T follicular helper cell (primary cell): ENCODE measurements at regions not wholly inside any gene's neighbourhood (a gene's known extent, or its start where the extent isn't known, plus 50 kb on each side); places are given as distances from the start of the nearest gene placed in this dataset.

Experiments
- DNase-seq: peaks from one replicate; pipeline ENCODE4 v3.0.0-alpha.2; 2020; ENCODE audit warnings: low read depth

GRCh38 chr17:72426321-72426720 lies 305.5 kb downstream of the SOX9 start:
- DNase-seq, result no peak

DNA sequence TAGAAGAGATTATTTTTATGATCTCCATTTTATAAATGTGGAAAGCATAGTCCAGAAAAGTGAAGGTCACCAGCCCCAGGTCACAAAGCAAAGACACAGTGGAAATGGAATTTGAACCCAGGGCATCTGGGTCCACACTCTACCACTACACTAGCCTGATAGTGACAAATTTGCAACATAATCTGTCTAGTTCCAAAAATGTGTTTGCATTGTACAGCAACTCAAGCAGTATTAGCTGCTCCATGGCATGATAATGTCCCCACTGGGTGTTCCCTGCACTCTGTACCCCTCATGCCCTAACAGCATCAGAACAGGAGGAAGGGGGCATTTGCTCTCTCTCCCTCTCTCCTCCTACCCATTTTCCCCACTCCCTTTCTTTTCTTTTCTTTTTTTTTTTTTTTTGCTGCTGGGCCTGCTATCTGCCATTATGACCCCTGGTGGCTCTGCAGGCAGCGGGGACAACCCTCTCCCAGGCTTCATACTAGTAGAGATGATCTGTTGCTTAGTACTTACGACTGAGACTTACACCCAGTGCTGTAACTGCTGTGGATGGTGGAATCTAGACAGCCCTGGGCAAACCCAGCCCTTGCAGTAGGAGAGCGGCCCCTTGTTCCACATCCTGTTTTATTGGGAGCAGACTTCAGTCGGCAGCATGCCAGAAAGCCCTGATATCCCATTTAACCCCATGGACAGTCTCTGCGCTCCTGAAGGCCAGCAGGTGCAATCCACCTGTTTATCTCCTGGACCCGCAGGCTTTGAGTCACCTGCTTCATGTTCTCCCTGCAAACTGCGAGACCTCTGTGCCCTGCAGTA lies 306.3 kb downstream of the SOX9 start:
- no peak for DNase-seq

- DNase-seq, result no peak
These were observed 306.9 kb downstream of the SOX9 start for GRCh38 chr17:72427761-72428109.

GRCh38 chr17:72429066-72429638 lies 308.3 kb downstream of the SOX9 start:
- DNase-seq, result no peak

DNA sequence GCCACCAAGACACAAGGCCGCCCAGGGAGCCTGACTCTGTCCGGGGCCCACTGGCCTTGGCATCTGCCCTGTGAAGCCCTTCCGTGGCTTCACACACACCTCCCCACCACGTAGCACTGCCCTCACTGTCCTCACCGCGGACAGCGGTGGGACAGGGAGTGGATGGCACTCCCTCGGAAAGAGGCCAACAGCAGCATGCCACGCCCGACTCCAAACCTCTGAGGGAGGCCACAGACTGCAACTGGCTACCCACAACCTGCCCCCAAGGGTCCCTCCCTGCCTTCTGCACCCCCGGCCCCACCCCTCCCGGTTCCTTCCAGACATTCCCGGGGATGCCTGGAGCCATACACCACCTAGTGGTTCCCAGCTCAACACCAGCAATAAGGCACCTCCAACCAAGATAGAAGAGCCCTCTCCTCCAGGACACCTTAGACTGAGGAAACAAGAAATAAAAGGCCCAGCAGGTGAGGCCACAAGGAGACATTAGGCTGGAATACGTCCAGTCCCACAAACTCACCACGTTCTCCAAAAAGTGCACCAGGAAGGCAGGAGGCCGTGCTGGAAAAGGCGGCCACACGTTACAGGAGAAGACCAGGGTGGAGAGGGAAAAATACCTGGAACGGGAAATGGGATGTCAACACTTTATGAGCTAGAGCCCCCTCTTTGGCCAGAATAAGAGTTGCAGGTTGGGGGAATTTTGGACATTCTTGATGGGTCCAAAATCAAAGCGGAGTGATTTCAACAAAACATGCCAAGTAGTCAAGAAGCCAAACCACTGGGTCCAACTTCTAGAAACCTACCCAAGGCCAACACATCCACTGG lies 310.0 kb downstream of the SOX9 start:
- DNase-seq, result no peak

DNA sequence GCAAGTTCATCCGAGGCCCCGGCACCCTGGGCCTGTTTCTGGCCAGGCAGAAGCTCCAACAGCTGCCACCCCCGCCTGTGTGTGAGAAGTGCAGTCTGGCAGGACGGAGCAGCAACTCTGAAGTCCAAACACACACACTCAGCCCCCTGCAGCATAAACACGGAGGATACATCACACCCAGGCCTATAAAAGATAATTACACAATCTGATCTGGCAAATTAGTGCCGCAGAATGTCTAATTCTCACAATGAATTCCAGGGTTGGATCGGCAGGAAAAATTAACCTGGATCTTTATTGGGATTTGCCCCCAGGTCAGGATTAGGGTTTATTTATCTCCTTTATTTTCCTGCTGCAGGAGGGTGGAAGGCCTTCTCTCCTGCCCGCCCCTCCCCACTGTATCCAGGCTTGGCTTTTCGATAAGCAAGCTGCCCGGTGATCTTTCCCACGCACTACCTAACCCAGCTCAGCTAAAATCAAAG lies 311.4 kb downstream of the SOX9 start:
- no peak for DNase-seq

- DNase-seq, result no peak
These were observed 312.1 kb downstream of the SOX9 start for GRCh38 chr17:72432881-72433280.

- DNase-seq, result no peak
These were observed 313.0 kb downstream of the SOX9 start for GRCh38 chr17:72433797-72434196.

GRCh38 chr17:72434581-72434980 lies 313.8 kb downstream of the SOX9 start:
- DNase-seq, result no peak

DNA sequence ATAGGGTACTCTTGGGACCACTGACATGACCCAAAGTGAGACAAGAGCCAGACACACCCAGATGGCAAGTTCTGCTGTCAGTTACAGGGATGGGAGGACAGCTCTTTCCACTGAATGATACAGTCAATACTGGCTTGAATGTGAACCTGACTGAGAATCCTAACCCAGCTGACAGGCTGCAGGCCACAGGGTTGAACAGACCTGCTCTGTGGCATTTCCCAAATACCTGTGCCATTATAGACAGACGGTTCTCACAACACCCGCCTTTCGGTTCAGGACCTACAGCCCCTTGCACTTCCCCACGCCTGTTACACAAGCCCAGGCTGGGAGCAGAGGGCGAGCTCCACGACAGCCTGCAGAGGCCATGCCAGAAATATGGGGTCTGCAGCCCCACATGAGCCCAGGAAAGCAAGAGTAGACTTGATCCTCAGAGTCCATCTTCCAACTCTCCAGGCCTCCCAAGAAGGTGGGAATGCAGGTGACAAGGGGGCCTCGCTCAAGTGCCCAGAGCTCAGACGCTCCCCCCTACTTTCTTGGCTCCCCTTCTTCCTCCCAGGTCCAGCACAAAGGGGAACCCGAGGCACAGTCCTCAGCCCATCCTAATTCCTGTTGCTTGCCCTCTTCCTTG lies 314.3 kb downstream of the SOX9 start:
- DNase-seq, result no peak

- DNase-seq, result no peak
These were observed 318.0 kb downstream of the SOX9 start for GRCh38 chr17:72438783-72439182.

DNA sequence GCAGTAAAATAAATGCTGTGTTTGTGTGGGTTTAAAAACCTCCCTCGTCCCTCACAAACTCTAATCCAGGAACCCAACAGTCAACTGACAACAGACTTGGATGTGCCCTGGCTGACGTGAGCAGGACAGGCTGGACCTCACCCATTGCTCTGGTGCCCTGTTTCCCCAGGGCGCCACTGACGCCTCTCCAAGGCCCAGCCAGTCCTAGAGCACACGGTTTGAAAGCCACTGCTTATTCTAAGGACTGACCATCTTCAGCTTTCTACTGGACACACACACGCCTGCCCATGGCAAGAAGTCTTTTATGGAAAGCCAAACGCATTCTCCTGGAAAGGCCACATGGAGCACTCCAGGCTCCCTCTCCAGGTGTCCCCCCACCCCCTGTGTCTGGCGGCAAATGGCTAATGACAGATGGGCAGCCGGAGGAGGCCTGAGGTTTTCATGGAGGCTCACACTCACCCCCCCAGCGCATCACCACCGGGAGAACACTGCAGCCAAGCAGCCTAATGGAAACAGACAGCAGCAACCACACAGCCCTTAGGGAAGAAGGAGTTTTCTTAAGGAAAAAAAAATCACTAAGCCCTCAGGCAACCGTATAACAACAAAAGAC lies 319.2 kb downstream of the SOX9 start:
- DNase-seq, result no peak

- DNase-seq, result no peak
These were observed 320.1 kb downstream of the SOX9 start for GRCh38 chr17:72440961-72441360.

- DNase-seq, result no peak
These were observed 321.1 kb downstream of the SOX9 start for GRCh38 chr17:72441909-72442308.

- no peak for DNase-seq
These were observed 323.8 kb downstream of the SOX9 start for GRCh38 chr17:72444517-72445054.

GRCh38 chr17:72445055-72445991 lies 324.5 kb downstream of the SOX9 start:
- DNase-seq, result no peak

DNA sequence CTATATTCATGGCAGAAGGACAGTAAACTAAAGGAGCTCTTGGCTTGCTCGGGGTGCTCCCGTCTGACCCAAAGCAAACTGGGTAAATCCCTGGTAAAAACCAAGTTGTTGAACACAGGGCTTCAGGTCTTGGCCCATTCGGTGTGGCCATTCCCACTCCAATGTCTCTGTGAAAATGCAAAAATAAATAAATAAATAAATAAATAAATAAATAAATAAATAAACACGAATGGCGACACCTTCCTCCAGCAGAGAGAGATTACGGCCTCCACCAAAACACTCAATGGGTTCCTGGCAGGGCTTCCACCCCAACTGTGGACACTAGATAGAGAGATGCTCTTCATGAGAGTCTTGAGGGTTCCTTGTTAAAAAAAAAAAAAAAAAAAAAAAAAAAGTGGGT lies 325.3 kb downstream of the SOX9 start:
- DNase-seq, result no peak

GRCh38 chr17:72446525-72447250 lies 325.9 kb downstream of the SOX9 start:
- DNase-seq, result no peak

- no peak for DNase-seq
These were observed 326.4 kb downstream of the SOX9 start for GRCh38 chr17:72447251-72447640.

DNA sequence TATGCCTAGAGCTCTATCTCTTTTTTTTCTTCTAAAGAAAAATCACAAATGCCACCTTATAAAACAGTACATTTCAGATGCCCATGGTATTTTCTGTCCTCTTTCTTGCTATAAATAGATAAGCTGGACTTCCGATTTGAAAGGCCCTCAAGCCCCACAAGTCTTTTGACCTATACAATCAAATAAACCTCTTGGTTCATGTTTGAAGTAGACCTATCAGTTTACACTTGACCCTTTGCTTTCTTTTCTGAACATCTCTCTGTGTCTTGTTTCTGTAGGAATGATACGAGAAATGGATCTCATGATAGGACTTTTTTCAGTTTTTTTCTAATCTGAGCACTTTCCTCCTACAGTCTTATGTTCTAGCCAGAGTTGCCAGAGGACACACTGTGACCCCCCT lies 327.2 kb downstream of the SOX9 start:
- DNase-seq, result no peak
